B cell (primary cell): ENCODE measurements at regions not wholly inside any gene's neighbourhood (a gene's known extent, or its start where the extent isn't known, plus 50 kb on each side); places are given as distances from the start of the nearest gene placed in this dataset.

Experiments
- CTCF ChIP-seq: fragments of 200-600 bp; IDR thresholded peaks from one replicate; pipeline ENCODE4 v1.8.0; 2022; ENCODE audit warnings: antibody characterized with exemption, mild to moderate bottlenecking
- EZH2 ChIP-seq: IDR thresholded peaks from 2 replicates; pipeline ENCODE4 v1.6.1; 2012; ENCODE audit warnings: borderline replicate concordance, low read depth, mild to moderate bottlenecking, moderate library complexity, low read length; ENCODE audit not compliant: insufficient read depth, poor library complexity, severe bottlenecking

- TF ChIP-seq CTCF (no peak), EZH2 (no peak)
These were observed 147.9 kb downstream of the PMP22 start for GRCh38 chr17:15117239-15117638.
